ENCODE measurements at regions not wholly inside any gene's neighbourhood (a gene's known extent, or its start where the extent isn't known, plus 50 kb on each side); places are given as distances from the start of the nearest gene placed in this dataset.

DNA sequence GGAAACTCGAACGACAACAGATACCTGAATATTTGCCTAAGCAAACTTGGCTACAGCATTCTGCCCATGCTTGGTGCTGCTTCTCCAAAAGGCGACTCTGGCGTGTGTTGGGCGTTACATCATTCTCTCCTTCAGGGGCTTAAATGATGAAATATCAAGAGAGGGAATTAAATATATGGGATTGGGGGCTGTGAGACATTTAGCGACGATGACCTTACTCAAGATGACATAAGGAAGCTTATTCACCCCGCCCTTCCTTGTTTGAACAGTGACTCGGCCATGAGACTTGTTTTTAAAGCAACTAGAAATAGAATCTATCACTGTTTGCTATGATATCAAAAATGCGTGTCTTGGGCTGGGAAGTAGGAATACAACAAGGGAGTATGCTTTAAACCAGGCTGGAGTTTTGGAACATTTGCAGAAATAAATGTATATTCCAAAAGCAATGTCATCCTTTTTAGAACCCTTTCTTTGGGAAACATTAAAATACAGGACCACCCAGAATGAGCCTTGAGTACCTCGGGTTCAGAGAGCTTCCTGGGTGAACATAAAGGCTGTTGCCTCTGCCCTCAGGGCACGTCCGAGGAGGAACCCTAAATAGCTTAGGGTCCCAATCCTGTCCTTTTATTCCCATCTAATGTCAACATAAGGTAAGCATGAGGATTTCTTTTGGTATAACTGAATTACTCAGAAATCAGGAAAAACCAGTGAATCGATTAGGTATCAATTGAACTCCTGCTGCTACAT, 123.3 kb upstream of the SLC45A1 start:
- no peak overlapping the region for H3K4me3 ChIP-seq (ENCODE audit: low read depth in 1 of 3, low read length in 3 of 3)
- FAIRE-seq (no peak), DNase-seq (no peak)

GRCh38 chr1:8193840-8194406, 124.0 kb upstream of the SLC45A1 start:
- no peak overlapping the region for H3K27ac ChIP-seq (ENCODE audit: low read depth in 1 of 3, low read length in 2 of 3)
- DNase-seq (no peak), FAIRE-seq (no peak)
- H3K9me3 ChIP-seq (ENCODE audit: control insufficient read depth in 2 of 2, insufficient read depth in 1 of 2, low read depth in 1 of 2, low read length in 1 of 2): no peaks in the 10 kb centered on the region
- peaks cover 0 to 3% (median 0%) of the 10 kb centered on the region in 3 donors for H3K27me3 ChIP-seq (ENCODE audit: control insufficient read depth in 3 of 3, insufficient read depth in 3 of 3, low read length in 3 of 3)
- no peaks in the 10 kb centered on the region for H3K4me1 ChIP-seq (ENCODE audit: control insufficient read depth in 3 of 3, insufficient read depth in 2 of 3, low read depth in 1 of 3, low read length in 2 of 3)
- no peaks in the 10 kb centered on the region for H3K36me3 ChIP-seq (ENCODE audit: control insufficient read depth in 3 of 3, insufficient read depth in 2 of 3, low read depth in 1 of 3, low read length in 3 of 3)
- no peak overlapping the region for H3K4me3 ChIP-seq (ENCODE audit: low read depth in 1 of 3, low read length in 3 of 3)
- 82 to 91% (median 90%) methylated on average over 8 of the region's 8 CpGs for WGBS, 3 donors

More for the DNA sequence above, 123.3 kb upstream of the SLC45A1 start:
- H3K9me3 ChIP-seq (ENCODE audit: control insufficient read depth in 2 of 2, insufficient read depth in 1 of 2, low read depth in 1 of 2, low read length in 1 of 2): no peaks in the 10 kb centered on the region
- peaks cover 0 to 3% (median 0%) of the 10 kb centered on the region in 3 donors for H3K27me3 ChIP-seq (ENCODE audit: control insufficient read depth in 3 of 3, insufficient read depth in 3 of 3, low read length in 3 of 3)
- no peaks in the 10 kb centered on the region for H3K36me3 ChIP-seq (ENCODE audit: control insufficient read depth in 3 of 3, insufficient read depth in 2 of 3, low read depth in 1 of 3, low read length in 3 of 3)
- H3K4me1 ChIP-seq (ENCODE audit: control insufficient read depth in 3 of 3, insufficient read depth in 2 of 3, low read depth in 1 of 3, low read length in 2 of 3): no peaks in the 10 kb centered on the region
- H3K27ac ChIP-seq (ENCODE audit: low read depth in 1 of 3, low read length in 2 of 3): no peak overlapping the region
- WGBS, 3 donors: 72 to 77% (median 74%) methylated on average over 14 of the region's 14 CpGs

GRCh38 chr1:8191474-8191873, 126.4 kb upstream of the SLC45A1 start:
- 76 to 88% (median 78%) methylated on average over 9 of the region's 9 CpGs for WGBS, 3 donors
- no peak for FAIRE-seq
- no peaks in the 10 kb centered on the region for H3K9me3 ChIP-seq (ENCODE audit: control insufficient read depth in 2 of 2, insufficient read depth in 1 of 2, low read depth in 1 of 2, low read length in 1 of 2)

GRCh38 chr1:8189931-8190483, 127.9 kb upstream of the SLC45A1 start:
- H3K27me3 ChIP-seq (ENCODE audit: control insufficient read depth in 3 of 3, insufficient read depth in 3 of 3, low read length in 3 of 3): peaks cover 0 to 3% (median 0%) of the 10 kb centered on the region in 3 donors
- H3K4me3 ChIP-seq (ENCODE audit: low read depth in 1 of 3, low read length in 3 of 3): no peak overlapping the region
- no peaks in the 10 kb centered on the region for H3K36me3 ChIP-seq (ENCODE audit: control insufficient read depth in 3 of 3, insufficient read depth in 2 of 3, low read depth in 1 of 3, low read length in 3 of 3)
- DNase-seq: no peak
- H3K27ac ChIP-seq (ENCODE audit: low read depth in 1 of 3, low read length in 2 of 3): no peak overlapping the region
- FAIRE-seq: no peak
- H3K9me3 ChIP-seq (ENCODE audit: control insufficient read depth in 2 of 2, insufficient read depth in 1 of 2, low read depth in 1 of 2, low read length in 1 of 2): no peaks in the 10 kb centered on the region
- H3K4me1 ChIP-seq (ENCODE audit: control insufficient read depth in 3 of 3, insufficient read depth in 2 of 3, low read depth in 1 of 3, low read length in 2 of 3): no peaks in the 10 kb centered on the region
- WGBS, 3 donors: 71 to 87% (median 72%) methylated on average over 6 of the region's 6 CpGs

More at GRCh38 chr1:8191474-8191873, 126.4 kb upstream of the SLC45A1 start:
- Histone ChIP-seq H3K27ac (ENCODE audit: low read depth in 1 of 3, low read length in 2 of 3) (no peak overlapping the region), H3K27me3 (ENCODE audit: control insufficient read depth in 3 of 3, insufficient read depth in 3 of 3, low read length in 3 of 3) (peaks cover 0 to 3% (median 0%) of the 10 kb centered on the region in 3 donors), H3K4me3 (ENCODE audit: low read depth in 1 of 3, low read length in 3 of 3) (no peak overlapping the region), H3K36me3 (ENCODE audit: control insufficient read depth in 3 of 3, insufficient read depth in 2 of 3, low read depth in 1 of 3, low read length in 3 of 3) (no peaks in the 10 kb centered on the region), H3K4me1 (ENCODE audit: control insufficient read depth in 3 of 3, insufficient read depth in 2 of 3, low read depth in 1 of 3, low read length in 2 of 3) (no peaks in the 10 kb centered on the region)
- no peak for DNase-seq

GRCh38 chr1:8185400-8185799, 132.5 kb upstream of the SLC45A1 start:
- no peaks in the 10 kb centered on the region for H3K9me3 ChIP-seq (ENCODE audit: control insufficient read depth in 2 of 2, insufficient read depth in 1 of 2, low read depth in 1 of 2, low read length in 1 of 2)
- H3K4me3 ChIP-seq (ENCODE audit: low read depth in 1 of 3, low read length in 3 of 3): no peak overlapping the region
- H3K4me1 ChIP-seq (ENCODE audit: control insufficient read depth in 3 of 3, insufficient read depth in 2 of 3, low read depth in 1 of 3, low read length in 2 of 3): no peaks in the 10 kb centered on the region
- FAIRE-seq (no peak), DNase-seq (no peak)
- WGBS, 3 donors: 96 to 99% (median 97%) methylated on average over 5 of the region's 5 CpGs
- H3K27me3 ChIP-seq (ENCODE audit: control insufficient read depth in 3 of 3, insufficient read depth in 3 of 3, low read length in 3 of 3): no peaks in the 10 kb centered on the region
- H3K27ac ChIP-seq (ENCODE audit: low read depth in 1 of 3, low read length in 2 of 3): no peak overlapping the region
- H3K36me3 ChIP-seq (ENCODE audit: control insufficient read depth in 3 of 3, insufficient read depth in 2 of 3, low read depth in 1 of 3, low read length in 3 of 3): no peaks in the 10 kb centered on the region

DNA sequence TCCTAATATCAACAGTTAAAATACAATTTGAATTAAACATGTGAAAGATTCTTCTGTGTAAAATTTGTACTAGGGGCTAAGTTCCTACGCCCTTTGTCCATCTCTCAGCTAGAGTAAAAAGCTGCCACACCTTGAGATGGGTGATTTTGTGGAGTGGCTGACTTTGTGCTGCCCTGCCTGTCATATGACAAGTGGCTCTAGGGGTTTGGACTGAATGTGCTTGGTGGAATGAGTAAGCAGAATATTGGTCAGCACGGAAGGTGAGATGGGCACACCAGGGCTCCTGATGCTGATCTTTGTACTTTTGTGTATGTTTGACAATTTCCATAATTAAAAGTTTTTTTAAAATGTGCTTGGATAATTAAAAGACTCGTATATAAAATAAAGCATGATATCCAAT, 133.6 kb upstream of the SLC45A1 start:
- H3K4me3 ChIP-seq (ENCODE audit: low read depth in 1 of 3, low read length in 3 of 3): no peak overlapping the region
- no peaks in the 10 kb centered on the region for H3K36me3 ChIP-seq (ENCODE audit: control insufficient read depth in 3 of 3, insufficient read depth in 2 of 3, low read depth in 1 of 3, low read length in 3 of 3)
- H3K27me3 ChIP-seq (ENCODE audit: control insufficient read depth in 3 of 3, insufficient read depth in 3 of 3, low read length in 3 of 3): no peaks in the 10 kb centered on the region
- H3K9me3 ChIP-seq (ENCODE audit: control insufficient read depth in 2 of 2, insufficient read depth in 1 of 2, low read depth in 1 of 2, low read length in 1 of 2): no peaks in the 10 kb centered on the region
- no peak overlapping the region for H3K27ac ChIP-seq (ENCODE audit: low read depth in 1 of 3, low read length in 2 of 3)
- WGBS, 3 donors: 81 to 94% (median 92%) methylated on average over 3 of the region's 3 CpGs
- DNase-seq (no peak), FAIRE-seq (no peak)
- no peaks in the 10 kb centered on the region for H3K4me1 ChIP-seq (ENCODE audit: control insufficient read depth in 3 of 3, insufficient read depth in 2 of 3, low read depth in 1 of 3, low read length in 2 of 3)

DNA sequence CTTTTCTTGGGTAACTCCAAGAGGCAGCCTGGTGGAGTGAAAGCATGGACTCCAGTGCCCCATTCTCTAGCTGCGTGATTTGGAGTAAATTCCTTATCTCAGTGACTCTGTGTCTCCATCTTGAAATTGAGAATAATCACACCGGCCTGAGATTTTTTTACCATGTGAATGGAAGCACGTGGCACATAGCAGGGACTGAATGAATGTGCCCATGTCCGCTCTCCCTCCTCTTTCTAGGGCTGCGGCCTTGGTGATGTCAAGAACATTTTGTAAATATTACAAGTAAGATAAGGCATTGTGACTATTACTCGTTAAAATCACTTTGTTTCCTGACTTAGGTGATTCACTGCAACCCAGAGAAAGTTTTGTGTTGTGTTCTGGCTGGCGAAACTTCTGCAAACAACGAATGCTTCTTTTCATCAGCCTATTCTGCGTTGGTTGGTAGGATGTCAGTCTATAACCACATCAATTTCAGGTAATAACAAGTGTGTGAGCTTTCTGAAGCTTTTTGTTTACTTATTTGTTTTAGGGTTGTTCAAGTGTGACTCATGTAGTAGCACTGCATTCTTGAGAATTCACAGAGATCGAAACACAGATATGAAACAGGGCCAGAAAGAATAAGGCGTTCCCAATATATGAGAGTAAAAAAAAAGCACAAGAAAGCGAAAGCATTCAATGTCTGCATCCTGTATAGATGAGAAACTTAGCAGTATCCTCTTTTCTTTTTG, 135.7 kb upstream of the SLC45A1 start:
- peak in 1 of 2 donors; percentile 56 for DNase-seq
- H3K4me3 ChIP-seq (ENCODE audit: low read depth in 1 of 3, low read length in 3 of 3): no peak overlapping the region
- no peaks in the 10 kb centered on the region for H3K36me3 ChIP-seq (ENCODE audit: control insufficient read depth in 3 of 3, insufficient read depth in 2 of 3, low read depth in 1 of 3, low read length in 3 of 3)
- no peaks in the 10 kb centered on the region for H3K4me1 ChIP-seq (ENCODE audit: control insufficient read depth in 3 of 3, insufficient read depth in 2 of 3, low read depth in 1 of 3, low read length in 2 of 3)
- peak overlapping the region in 1 of 3 donors; percentile 73 for H3K27ac ChIP-seq (ENCODE audit: low read depth in 1 of 3, low read length in 2 of 3)
- no peak for FAIRE-seq
- peaks cover 0 to 9% of the 10 kb centered on the region in 2 donors for H3K9me3 ChIP-seq (ENCODE audit: control insufficient read depth in 2 of 2, insufficient read depth in 1 of 2, low read depth in 1 of 2, low read length in 1 of 2)
- H3K27me3 ChIP-seq (ENCODE audit: control insufficient read depth in 3 of 3, insufficient read depth in 3 of 3, low read length in 3 of 3): no peaks in the 10 kb centered on the region
- 71 to 73% (median 71%) methylated on average over 12 of the region's 12 CpGs for WGBS, 3 donors

DNA sequence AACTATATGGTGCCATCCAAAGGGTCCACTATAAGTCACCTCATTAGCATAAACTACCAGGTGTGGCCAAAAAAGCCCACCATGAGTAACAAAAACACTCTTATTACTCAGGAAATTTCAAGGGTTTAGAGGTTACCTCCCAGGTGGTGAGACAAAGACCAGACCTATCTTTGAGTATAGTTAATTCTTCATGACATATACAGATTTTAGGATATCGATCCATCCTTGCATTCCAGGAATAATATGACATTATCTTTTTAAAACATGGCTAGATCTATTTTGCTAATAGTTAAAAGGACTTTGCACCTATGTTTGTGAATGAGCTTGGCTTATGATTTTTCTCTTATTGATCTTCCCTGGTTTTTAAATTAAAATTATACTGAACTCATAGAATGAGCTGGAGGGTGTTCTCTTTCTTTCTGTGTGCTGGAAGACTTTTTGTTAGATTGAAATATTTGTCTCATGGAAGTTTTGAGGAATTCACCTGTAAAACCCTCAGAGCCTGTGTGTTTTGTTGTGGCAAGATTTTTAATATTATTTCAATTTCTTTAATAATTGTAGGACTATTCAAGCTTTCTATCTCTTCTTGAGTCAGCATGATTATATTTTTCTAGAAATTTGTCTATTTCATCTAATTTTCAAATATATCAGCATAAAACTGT, 138.7 kb upstream of the SLC45A1 start:
- FAIRE-seq (no peak), DNase-seq (no peak)
- WGBS, 3 donors: 89 to 100% (median 93%) methylated on average over 1 of the region's 1 CpG
- Histone ChIP-seq H3K9me3 (ENCODE audit: control insufficient read depth in 2 of 2, insufficient read depth in 1 of 2, low read depth in 1 of 2, low read length in 1 of 2) (peaks cover 0 to 9% of the 10 kb centered on the region in 2 donors), H3K36me3 (ENCODE audit: control insufficient read depth in 3 of 3, insufficient read depth in 2 of 3, low read depth in 1 of 3, low read length in 3 of 3) (no peaks in the 10 kb centered on the region), H3K27me3 (ENCODE audit: control insufficient read depth in 3 of 3, insufficient read depth in 3 of 3, low read length in 3 of 3) (no peaks in the 10 kb centered on the region), H3K4me3 (ENCODE audit: low read depth in 1 of 3, low read length in 3 of 3) (no peak overlapping the region), H3K4me1 (ENCODE audit: control insufficient read depth in 3 of 3, insufficient read depth in 2 of 3, low read depth in 1 of 3, low read length in 2 of 3) (peaks cover 0 to 6% (median 0%) of the 10 kb centered on the region in 3 donors), H3K27ac (ENCODE audit: low read depth in 1 of 3, low read length in 2 of 3) (no peak overlapping the region)
